Astrocyte (in vitro differentiated cells and primary cell): ENCODE measurements at regions not wholly inside any gene's neighbourhood (a gene's known extent, or its start where the extent isn't known, plus 50 kb on each side); places are given as distances from the start of the nearest gene placed in this dataset.
"Not testable (repeated sequence)": the region's sequence is repeated elsewhere in the genome, so short reads cannot be mapped to it uniquely, and the experiment has no call there.

Experiments
- DNase-seq: peaks from one replicate; pipeline ENCODE4 v3.0.0-alpha.2; 2010; ENCODE audit warnings: low read depth
- FAIRE-seq: peaks from 2 replicates; lab custom pipeline; 2011; peaks lifted over from hg19 to GRCh38; lab: Jason Lieb, UNC
- H2AFZ ChIP-seq: 2 replicates; pipeline ENCODE4 v1.6.0; 2012; ENCODE audit warnings: low read depth, low read length, inconsistent platforms
- H3K27ac ChIP-seq: 2 replicates; pipeline ENCODE4 v1.5.1; 2011; ENCODE audit warnings: low read depth, low read length, inconsistent platforms
- H3K27me3 ChIP-seq: 2 replicates; pipeline ENCODE4 v1.6.0; 2011; ENCODE audit warnings: low read length, inconsistent platforms; ENCODE audit not compliant: insufficient read depth
- H3K36me3 ChIP-seq: 2 replicates; pipeline ENCODE4 v1.5.1; 2011; ENCODE audit warnings: low read length, inconsistent platforms; ENCODE audit not compliant: insufficient read depth
- H3K4me1 ChIP-seq: 2 replicates; pipeline ENCODE4 v1.5.1; 2011; ENCODE audit warnings: low read length, inconsistent platforms; ENCODE audit not compliant: insufficient read depth
- H3K4me2 ChIP-seq: 2 replicates; pipeline ENCODE4 v1.6.0; 2012; ENCODE audit warnings: low read length, inconsistent platforms
- H3K4me3 ChIP-seq: 2 replicates; pipeline ENCODE4 v1.5.1; 2011; ENCODE audit warnings: low read depth, mild to moderate bottlenecking, low read length, inconsistent platforms; ENCODE audit not compliant: insufficient read depth
- H3K79me2 ChIP-seq: 2 replicates; pipeline ENCODE4 v1.6.0; 2012; ENCODE audit warnings: mild to moderate bottlenecking, low read length, inconsistent platforms; ENCODE audit not compliant: insufficient read depth
- H3K9ac ChIP-seq: 2 replicates; pipeline ENCODE4 v1.6.0; 2012; ENCODE audit warnings: mild to moderate bottlenecking, low read length, inconsistent platforms
- H3K9me3 ChIP-seq: 2 replicates; pipeline ENCODE4 v1.5.1; 2012; ENCODE audit warnings: low read depth, mild to moderate bottlenecking, low read length, inconsistent platforms; ENCODE audit not compliant: insufficient read depth
- H4K20me1 ChIP-seq: 2 replicates; pipeline ENCODE4 v1.6.0; 2012; ENCODE audit warnings: low read length, inconsistent platforms; ENCODE audit not compliant: insufficient read depth
- H3K27ac Mint-ChIP-seq: one replicate; pipeline ENCODE4 v1.8.0; 2021; ENCODE audit warnings: mild to moderate bottlenecking, mixed read lengths; ENCODE audit not compliant: unreplicated experiment
- H3K27me3 Mint-ChIP-seq: one replicate; pipeline ENCODE4 v1.8.0; 2021; ENCODE audit warnings: low read depth, mixed read lengths; ENCODE audit not compliant: unreplicated experiment
- H3K36me3 Mint-ChIP-seq: one replicate; pipeline ENCODE4 v1.8.0; 2021; ENCODE audit warnings: low read depth, mixed read lengths; ENCODE audit not compliant: unreplicated experiment
- H3K4me1 Mint-ChIP-seq: one replicate; pipeline ENCODE4 v1.8.0; 2021; ENCODE audit warnings: low read depth, mixed read lengths; ENCODE audit not compliant: unreplicated experiment
- H3K4me3 Mint-ChIP-seq: one replicate; pipeline ENCODE4 v1.8.0; 2021; ENCODE audit warnings: mild to moderate bottlenecking, moderate library complexity, mixed read lengths; ENCODE audit not compliant: unreplicated experiment
- H3K9me3 Mint-ChIP-seq: one replicate; pipeline ENCODE4 v1.8.0; 2021; ENCODE audit warnings: mild to moderate bottlenecking, mixed read lengths; ENCODE audit not compliant: unreplicated experiment
- CTCF ChIP-seq: IDR thresholded peaks from 2 replicates; pipeline ENCODE4 v1.5.1; 2011; ENCODE audit warnings: low read depth, mild to moderate bottlenecking, inconsistent platforms, low read length, moderate library complexity; ENCODE audit not compliant: insufficient read depth
- EZH2 ChIP-seq: IDR thresholded peaks from 2 replicates; pipeline ENCODE4 v1.6.1; 2012; ENCODE audit warnings: mild to moderate bottlenecking, low read length, inconsistent platforms; ENCODE audit not compliant: insufficient read depth

- H2AFZ ChIP-seq = no peak overlapping the region
- H3K9me3 ChIP-seq = peaks cover 4% of the 10 kb centered on the region
- Mint-ChIP-seq H3K4me1 (peaks cover 3% of the 10 kb centered on the region), H3K9me3 (no peaks in the 10 kb centered on the region), H3K36me3 (no peaks in the 10 kb centered on the region), H3K27me3 (no peaks in the 10 kb centered on the region), H3K4me3 (no peak overlapping the region), H3K27ac (no peak overlapping the region)
- FAIRE-seq (no peak), DNase-seq (peak; percentile 70)
- H3K36me3 ChIP-seq = no peaks in the 10 kb centered on the region
- H3K4me3 ChIP-seq = no peak overlapping the region
- H3K4me2 ChIP-seq = no peak overlapping the region
- no peak overlapping the region for H3K27ac ChIP-seq
- TF ChIP-seq EZH2 = no peak
- no peak for TF ChIP-seq CTCF
- no peaks in the 10 kb centered on the region for H4K20me1 ChIP-seq
- H3K79me2 ChIP-seq = no peaks in the 10 kb centered on the region
- no peak overlapping the region for H3K9ac ChIP-seq
- no peaks in the 10 kb centered on the region for H3K4me1 ChIP-seq
- H3K27me3 ChIP-seq = no peaks in the 10 kb centered on the region
Measured at GRCh38 chr4:155047755-155048154, 160.7 kb upstream of the NPY2R start.

GRCh38 chr4:155054042-155054441 is 154.4 kb upstream of the NPY2R start:
- H3K4me3 Mint-ChIP-seq, DNase-seq, H3K27me3 Mint-ChIP-seq, H3K9me3 Mint-ChIP-seq, H3K79me2 ChIP-seq, FAIRE-seq, H3K27ac ChIP-seq, H4K20me1 ChIP-seq, H3K9me3 ChIP-seq, H3K36me3 ChIP-seq, H2AFZ ChIP-seq, H3K4me2 ChIP-seq, H3K9ac ChIP-seq, H3K4me3 ChIP-seq, H3K4me1 Mint-ChIP-seq, H3K27me3 ChIP-seq, H3K4me1 ChIP-seq, H3K27ac Mint-ChIP-seq, H3K36me3 Mint-ChIP-seq: not testable (repeated sequence)

GRCh38 chr4:155060419-155060818 is 148.0 kb upstream of the NPY2R start:
- DNase-seq (no peak), FAIRE-seq (no peak)
- H3K27me3 ChIP-seq = no peaks in the 10 kb centered on the region
- H3K36me3 ChIP-seq = no peaks in the 10 kb centered on the region
- H3K9ac ChIP-seq = no peak overlapping the region
- Mint-ChIP-seq H3K4me1 (no peaks in the 10 kb centered on the region), H3K27ac (no peak overlapping the region), H3K27me3 (no peaks in the 10 kb centered on the region), H3K9me3 (no peaks in the 10 kb centered on the region), H3K4me3 (no peak overlapping the region), H3K36me3 (no peaks in the 10 kb centered on the region)
- H2AFZ ChIP-seq = no peak overlapping the region
- H4K20me1 ChIP-seq = no peaks in the 10 kb centered on the region
- H3K4me3 ChIP-seq = no peak overlapping the region
- no peaks in the 10 kb centered on the region for H3K4me1 ChIP-seq
- no peaks in the 10 kb centered on the region for H3K79me2 ChIP-seq
- H3K27ac ChIP-seq = no peak overlapping the region
- TF ChIP-seq EZH2 (no peak), CTCF (no peak)
- no peaks in the 10 kb centered on the region for H3K9me3 ChIP-seq
- no peak overlapping the region for H3K4me2 ChIP-seq
